ENCODE measurements at regions not wholly inside any gene's neighbourhood (a gene's known extent, or its start where the extent isn't known, plus 50 kb on each side); places are given as distances from the start of the nearest gene placed in this dataset.

DNA sequence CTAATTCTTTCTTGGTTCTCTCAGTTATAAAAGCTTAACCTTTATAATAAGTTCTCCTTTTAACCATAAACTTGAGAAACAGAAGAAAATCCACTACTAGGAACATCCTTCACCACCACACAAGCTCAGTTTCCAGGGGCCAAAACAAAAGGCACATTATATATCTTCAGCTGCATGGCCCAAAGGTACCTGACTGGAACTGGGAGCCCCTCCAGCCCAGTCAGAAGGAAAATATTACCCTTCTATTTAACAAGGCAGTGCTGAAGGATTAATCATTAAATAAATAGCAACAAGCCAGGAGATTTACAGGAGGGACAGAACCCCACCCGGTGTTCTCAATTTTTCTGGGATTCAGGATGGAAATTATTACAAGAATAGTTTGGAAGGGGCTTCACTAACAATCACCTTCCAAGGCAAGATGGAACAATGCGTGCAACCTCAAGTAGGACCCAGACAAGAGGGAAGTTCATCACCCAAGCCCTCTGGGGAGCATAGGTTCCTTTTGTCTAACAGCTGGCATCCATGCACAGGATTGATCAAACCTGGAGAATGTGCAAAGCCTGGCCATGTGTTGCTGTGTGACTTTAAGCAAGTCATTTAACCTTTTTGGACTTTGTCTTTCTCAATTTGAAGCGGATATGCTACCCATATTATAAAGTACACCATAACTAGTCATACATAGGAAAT lies 159.6 kb upstream of the SETBP1 start:
- TF ChIP-seq POLR2AphosphoS5 (IDR thresholded peaks at IDR 0.05) (no peak), CTCF (IDR thresholded peaks at IDR 0.05) (no peak), POLR2A (IDR thresholded peaks at IDR 0.05) (no peak)
